Hepatocyte (in vitro differentiated cells): ENCODE measurements at regions not wholly inside any gene's neighbourhood (a gene's known extent, or its start where the extent isn't known, plus 50 kb on each side); places are given as distances from the start of the nearest gene placed in this dataset.

Experiments used
- DNase-seq: peaks from one replicate; pipeline ENCODE4 v3.0.0-alpha.2; 2016; ENCODE audit warnings: low spot score
- H2AFZ ChIP-seq: fragments of 200-600 bp; sonication (generic); 2 replicates; pipeline ENCODE4 v1.6.0; 2016; ENCODE audit warnings: antibody characterized with exemption, mild to moderate bottlenecking
- H3K27ac ChIP-seq: fragments of 200-600 bp; sonication (generic); 2 replicates; pipeline ENCODE4 v1.5.1; 2016; ENCODE audit warnings: mild to moderate bottlenecking
- H3K27me3 ChIP-seq: fragments of 200-600 bp; sonication (generic); 2 replicates; pipeline ENCODE4 v1.6.1; 2016
- H3K36me3 ChIP-seq: fragments of 200-600 bp; sonication (generic); replicated peaks from 2 replicates; pipeline ENCODE4 v1.5.1; 2016; ENCODE audit warnings: low read depth; ENCODE audit not compliant: insufficient read depth
- H3K4me1 ChIP-seq: fragments of 200-600 bp; sonication (generic); 2 replicates; pipeline ENCODE4 v1.5.1; 2016; ENCODE audit warnings: mild to moderate bottlenecking, moderate library complexity; ENCODE audit not compliant: insufficient read depth
- H3K4me2 ChIP-seq: fragments of 200-600 bp; sonication (generic); 2 replicates; pipeline ENCODE4 v1.6.0; 2016
- H3K4me3 ChIP-seq: fragments of 200-600 bp; sonication (generic); 2 replicates; pipeline ENCODE4 v1.5.1; 2016; ENCODE audit warnings: mild to moderate bottlenecking
- H3K79me2 ChIP-seq: fragments of 200-600 bp; sonication (generic); 2 replicates; pipeline ENCODE4 v1.6.0; 2017; ENCODE audit warnings: mild to moderate bottlenecking
- H3K9me2 ChIP-seq: fragments of 200-600 bp; sonication (generic); replicated peaks from 2 replicates; pipeline ENCODE4 v1.6.0; 2017; ENCODE audit warnings: mild to moderate bottlenecking; ENCODE audit not compliant: insufficient read depth
- H3K9me3 ChIP-seq: fragments of 200-600 bp; sonication (generic); 2 replicates; pipeline ENCODE4 v1.5.1; 2016; ENCODE audit warnings: low read depth, mild to moderate bottlenecking
- H4K20me1 ChIP-seq: fragments of 200-600 bp; sonication (generic); 2 replicates; pipeline ENCODE4 v1.6.0; 2016; ENCODE audit warnings: mild to moderate bottlenecking; ENCODE audit not compliant: insufficient read depth, poor library complexity, severe bottlenecking
- CTCF ChIP-seq: fragments of 200-600 bp; sonication (generic); IDR thresholded peaks from 2 replicates; pipeline ENCODE4 v1.5.1; 2016; ENCODE audit warnings: antibody characterized with exemption, mild to moderate bottlenecking; ENCODE audit not compliant: poor library complexity
- EZH2 ChIP-seq: fragments of 200-600 bp; sonication (generic); IDR thresholded peaks from 2 replicates; pipeline ENCODE4 v1.6.1; 2016; ENCODE audit warnings: antibody characterized with exemption, mild to moderate bottlenecking, borderline replicate concordance
- EZH2phosphoT487 ChIP-seq: fragments of 200-600 bp; sonication (generic); IDR thresholded peaks from one replicate; pipeline ENCODE4 v1.6.1; 2018; ENCODE audit warnings: antibody characterized with exemption, mild to moderate bottlenecking, low read depth, moderate library complexity; ENCODE audit not compliant: unreplicated experiment, severe bottlenecking
- WGBS: methylation state at CpG from one replicate; pipeline ENCODE4 v1.1.6; 2016; ENCODE audit warnings: low lambda C conversion rate; ENCODE audit errors: missing lambda C conversion rate; 5-methylcytosine and 5-hydroxymethylcytosine counted together

- TF ChIP-seq EZH2phosphoT487 (no peak), CTCF (no peak), EZH2 (no peak)
- Histone ChIP-seq H3K4me3 (no peak overlapping the region), H3K4me1 (no peaks in the 10 kb centered on the region), H3K27ac (no peak overlapping the region), H3K4me2 (no peak overlapping the region), H3K27me3 (no peaks in the 10 kb centered on the region), H3K9me3 (no peaks in the 10 kb centered on the region), H3K9me2 (no peaks in the 10 kb centered on the region), H3K79me2 (no peaks in the 10 kb centered on the region), H4K20me1 (no peaks in the 10 kb centered on the region), H2AFZ (no peak overlapping the region), H3K36me3 (no peaks in the 10 kb centered on the region)
- WGBS, result 81% methylated on average over 2 of the region's 2 CpGs
- DNase-seq, result no peak
Observed at GRCh38 chr6:155676346-155676745, 220.7 kb upstream of the NOX3 start.

- TF ChIP-seq EZH2 (no peak), CTCF (no peak), EZH2phosphoT487 (no peak)
- Histone ChIP-seq H3K4me1 (no peaks in the 10 kb centered on the region), H3K9me3 (no peaks in the 10 kb centered on the region), H3K4me3 (no peak overlapping the region), H3K36me3 (no peaks in the 10 kb centered on the region), H3K4me2 (no peak overlapping the region), H2AFZ (no peak overlapping the region), H3K79me2 (no peaks in the 10 kb centered on the region), H4K20me1 (no peaks in the 10 kb centered on the region), H3K27me3 (no peaks in the 10 kb centered on the region), H3K27ac (no peak overlapping the region), H3K9me2 (no peaks in the 10 kb centered on the region)
- WGBS, result 76% methylated on average over 2 of the region's 2 CpGs
- no peak for DNase-seq
Observed at GRCh38 chr6:155670655-155671054, 215.0 kb upstream of the NOX3 start.

GRCh38 chr6:155660251-155660977, 204.8 kb upstream of the NOX3 start:
- Histone ChIP-seq H3K27ac (no peak overlapping the region), H3K9me2 (no peaks in the 10 kb centered on the region), H2AFZ (no peak overlapping the region), H4K20me1 (no peaks in the 10 kb centered on the region), H3K4me1 (no peaks in the 10 kb centered on the region), H3K4me3 (no peak overlapping the region), H3K27me3 (no peaks in the 10 kb centered on the region), H3K4me2 (no peak overlapping the region), H3K9me3 (no peaks in the 10 kb centered on the region), H3K79me2 (no peaks in the 10 kb centered on the region), H3K36me3 (no peaks in the 10 kb centered on the region)
- DNase-seq, result no peak
- WGBS, result 43% methylated on average over 6 of the region's 6 CpGs
- TF ChIP-seq EZH2, result no peak
- TF ChIP-seq EZH2phosphoT487, result no peak
- TF ChIP-seq CTCF, result no peak
